WI38 (cell line): ENCODE measurements at regions not wholly inside any gene's neighbourhood (a gene's known extent, or its start where the extent isn't known, plus 50 kb on each side); places are given as distances from the start of the nearest gene placed in this dataset.

ENCODE experiments used
- H3K4me3 ChIP-seq: 2 replicates; pipeline ENCODE4 v1.5.1; 2011; ENCODE audit warnings: low read depth, mild to moderate bottlenecking, control low read depth, low read length
- CTCF ChIP-seq: IDR thresholded peaks from 2 replicates; pipeline ENCODE4 v1.5.1; 2012; ENCODE audit warnings: low read depth, mild to moderate bottlenecking, control low read depth, low read length

GRCh38 chr21:32908534-32908933 is 117.2 kb upstream of the OLIG2 start:
- TF ChIP-seq CTCF: no peak
- H3K4me3 ChIP-seq: no peak overlapping the region

GRCh38 chr21:32909393-32909792 is 116.3 kb upstream of the OLIG2 start:
- H3K4me3 ChIP-seq: no peak overlapping the region

GRCh38 chr21:32914424-32915039 is 111.2 kb upstream of the OLIG2 start:
- H3K4me3 ChIP-seq: no peak overlapping the region
- no peak for TF ChIP-seq CTCF

More at GRCh38 chr21:32909393-32909792, 116.3 kb upstream of the OLIG2 start:
- no peak for TF ChIP-seq CTCF

- H3K4me3 ChIP-seq: no peak overlapping the region
- no peak for TF ChIP-seq CTCF
Observed at GRCh38 chr21:32915099-32915498, 110.6 kb upstream of the OLIG2 start.

GRCh38 chr21:32916088-32916487 is 109.6 kb upstream of the OLIG2 start:
- TF ChIP-seq CTCF: no peak
- H3K4me3 ChIP-seq: no peak overlapping the region

GRCh38 chr21:32916522-32917099 is 109.1 kb upstream of the OLIG2 start:
- H3K4me3 ChIP-seq: no peak overlapping the region
- TF ChIP-seq CTCF: no peak

- TF ChIP-seq CTCF: no peak
- no peak overlapping the region for H3K4me3 ChIP-seq
Observed at GRCh38 chr21:32917362-32918135, 108.2 kb upstream of the OLIG2 start.
